GM12878 (cell line): ENCODE measurements at regions not wholly inside any gene's neighbourhood (a gene's known extent, or its start where the extent isn't known, plus 50 kb on each side); places are given as distances from the start of the nearest gene placed in this dataset.

ENCODE experiments used
- ATAC-seq: fragments of 200-7000 bp; cut with Tn5 transposase; 3 replicates; pipeline ENCODE4 v1.9.1; 2020; ENCODE audit warnings: mild to moderate bottlenecking, moderate library complexity
- BruUV-seq: library from RNA; stranded (reverse); fragments of 400-500 nt; replicated peaks from 2 replicates; lab custom pipeline; 2021; lab: Mats Ljungman, UMichigan
- CTCF ChIA-PET: fragments of 300-600 bp; sonication (Branson Sonifier 250); formaldehyde crosslinking; extraction: SDS; loops from one replicate; lab custom pipeline; 2021; ENCODE audit warnings: inconsistent platforms; lab: Yijun Ruan, JAX
- POLR2A ChIA-PET: fragments of 350-600 bp; formaldehyde crosslinking; extraction: SDS; loops from one replicate; lab custom pipeline; 2021; ENCODE audit warnings: inconsistent platforms; lab: Charles Lee
- RAD21 ChIA-PET: fragments of 300-600 bp; sonication (Branson Sonifier 250); formaldehyde crosslinking; loops from one replicate; lab custom pipeline; 2023; ENCODE audit warnings: antibody characterized with exemption; ENCODE audit not compliant: unreplicated experiment; lab: Charles Lee
- SMC1A ChIA-PET: fragments of 300-600 bp; sonication (Branson Sonifier 250); formaldehyde crosslinking; loops from one replicate; lab custom pipeline; 2023; ENCODE audit not compliant: unreplicated experiment, uncharacterized antibody; lab: Charles Lee
- DNase-seq: peaks from one replicate; pipeline ENCODE4 v3.0.0-alpha.2; 2011; ENCODE audit warnings: low read depth, low spot score
- FAIRE-seq: peaks from 3 replicates; lab custom pipeline; 2011; peaks lifted over from hg19 to GRCh38; lab: Jason Lieb, UNC
- H2AFZ ChIP-seq: 2 replicates; pipeline ENCODE4 v1.6.0; 2011; ENCODE audit warnings: low read depth, low read length, control low read depth; ENCODE audit not compliant: control insufficient read depth
- H3K27ac ChIP-seq: 2 replicates; pipeline ENCODE4 v1.5.1; 2011; ENCODE audit warnings: control low read depth; ENCODE audit not compliant: control insufficient read depth, insufficient read depth
- H3K27me3 ChIP-seq, 2 experiments: replicated peaks in 1 of 2; 2 replicates each; pipeline versions ENCODE4 v1.6.0 to v1.6.1; 2011; ENCODE audit warnings: low read length in 1 of 2; ENCODE audit not compliant: control insufficient read depth in 2 of 2, insufficient read depth in 2 of 2
- H3K36me3 ChIP-seq, 2 experiments: 2 replicates each; pipeline ENCODE4 v1.5.1; 2011; ENCODE audit warnings: low read length in 1 of 2; ENCODE audit not compliant: control insufficient read depth in 2 of 2, insufficient read depth in 2 of 2
- H3K4me1 ChIP-seq: 2 replicates; pipeline ENCODE4 v1.6.1; 2011; ENCODE audit warnings: mild to moderate bottlenecking, low read length, moderate library complexity, mixed read lengths; ENCODE audit not compliant: control insufficient read depth, insufficient read depth
- H3K4me2 ChIP-seq: 2 replicates; pipeline ENCODE4 v1.6.0; 2011; ENCODE audit warnings: control low read depth; ENCODE audit not compliant: control insufficient read depth, insufficient read depth
- H3K4me3 ChIP-seq: fragments of 200-600 bp; sonication (generic); 2 replicates; pipeline ENCODE4 v1.5.1; 2016
- H3K79me2 ChIP-seq: 2 replicates; pipeline ENCODE4 v1.6.0; 2011; ENCODE audit warnings: low read length; ENCODE audit not compliant: control insufficient read depth, insufficient read depth
- H3K9ac ChIP-seq: 2 replicates; pipeline ENCODE4 v1.8.0; 2011; ENCODE audit warnings: low read length, control low read depth, mixed read lengths; ENCODE audit not compliant: control insufficient read depth, insufficient read depth
- H3K9me3 ChIP-seq: replicated peaks from 3 replicates; pipeline ENCODE4 v1.5.1; 2011; ENCODE audit warnings: mild to moderate bottlenecking, low read length; ENCODE audit not compliant: control insufficient read depth, insufficient read depth
- H4K20me1 ChIP-seq: 2 replicates; pipeline ENCODE4 v1.6.0; 2011; ENCODE audit not compliant: control insufficient read depth, insufficient read depth
- ATF7 ChIP-seq: fragments of 450-650 bp; IDR thresholded peaks from 2 replicates; pipeline ENCODE4 v1.6.1; 2016; ENCODE audit warnings: low read depth, mild to moderate bottlenecking
- CEBPB ChIP-seq, 2 experiments: fragments of 150-350 bp in 1 of 2; IDR thresholded peaks; 2 replicates each; pipeline ENCODE4 v1.6.1; 2012 to 2014; ENCODE audit warnings: low read depth in 2 of 2, low read length in 2 of 2, borderline replicate concordance in 1 of 2, inconsistent platforms in 1 of 2
- EGR1 ChIP-seq, 2 experiments: IDR thresholded peaks; 1 replicate in 1 of 2; 2 replicates in 1 of 2; pipeline ENCODE4 v1.6.1; 2011 to 2012; ENCODE audit warnings: low read depth in 2 of 2, low read length in 2 of 2, borderline replicate concordance in 1 of 2, mild to moderate bottlenecking in 1 of 2, moderate library complexity in 1 of 2
- EP300 ChIP-seq, 2 experiments: fragments of 150-350 bp in 1 of 2; IDR thresholded peaks; 2 replicates each; pipeline ENCODE4 v1.6.1; 2011 to 2012; ENCODE audit warnings: low read depth in 2 of 2, low read length in 2 of 2, borderline replicate concordance in 1 of 2, improper control_type of control experiment in 1 of 2, inconsistent platforms in 1 of 2; ENCODE audit not compliant: control insufficient read depth in 1 of 2
- HDAC2 ChIP-seq: fragments of 200-600 bp; sonication (generic); IDR thresholded peaks from 2 replicates; pipeline ENCODE4 v1.6.1; 2017
- IKZF1 ChIP-seq: fragments of 450-650 bp; conservative IDR thresholded peaks from 2 replicates; pipeline ENCODE4 v1.6.1; 2017; ENCODE audit warnings: antibody characterized with exemption, mild to moderate bottlenecking
- RELA ChIP-seq: fragments of 450-650 bp; IDR thresholded peaks from 2 replicates; pipeline ENCODE4 v1.8.0; 2014; ENCODE audit warnings: borderline replicate concordance; ENCODE audit not compliant: partially characterized antibody
- ZNF384 ChIP-seq: IDR thresholded peaks from 2 replicates; pipeline ENCODE4 v1.6.1; 2012; ENCODE audit warnings: low read depth, mild to moderate bottlenecking, low read length, improper control_type of control experiment, borderline replicate concordance
- ZSCAN29 ChIP-seq: fragments of 450-650 bp; IDR thresholded peaks from 2 replicates; pipeline ENCODE4 v1.6.1; 2017; ENCODE audit warnings: mild to moderate bottlenecking, moderate library complexity
- WGBS: methylation state at CpG from one replicate; pipeline ENCODE4 v1.1.6; 2016; ENCODE audit warnings: low lambda C conversion rate; ENCODE audit not compliant: insufficient replicate concordance, insufficient coverage; ENCODE audit errors: missing lambda C conversion rate; 5-methylcytosine and 5-hydroxymethylcytosine counted together
- in situ Hi-C: fragments of 300-500 bp; cut with MboI; formaldehyde crosslinking; loops from 9 replicates; pipeline ENCODE4 v1.14.3; 2018; ENCODE audit warnings: mixed read lengths
- intact Hi-C: fragments of 100-400 bp; cut with micrococcal nuclease; formaldehyde crosslinking; loops from one replicate; pipeline ENCODE4 v1.14.2; 2022; ENCODE audit not compliant: unreplicated experiment

GRCh38 chr18:71040161-71040560 lies 751.3 kb downstream of the SOCS6 start:
- BruUV-seq, result no TSS peak
- no peaks in the 10 kb centered on the region for H3K79me2 ChIP-seq
- no peak overlapping the region for H2AFZ ChIP-seq
- H3K36me3 ChIP-seq, result no peaks in the 10 kb centered on the region
- H3K27me3 ChIP-seq, result no peaks in the 10 kb centered on the region
- H3K27ac ChIP-seq, result no peak overlapping the region
- no peak overlapping the region for H3K4me3 ChIP-seq
- ChIA-PET CTCF (interaction anchor here (1.3 kb wide), 1 partner anchor 16 kb away, joined by 3 read pairs; no protein-coding TSS in a partner anchor), POLR2A (no interaction called here), SMC1A (interaction anchor here (0.9 to 1.2 kb wide), 3 partner anchors 10 to 30 kb away, joined by 3 read pairs; no protein-coding TSS in a partner anchor), RAD21 (interaction anchor here (0.8 to 1.0 kb wide), 2 partner anchors 31 to 38 kb away, joined by 3 read pairs; no protein-coding TSS in a partner anchor)
- in situ Hi-C loops, result no loop called here
- H3K9ac ChIP-seq, result no peak overlapping the region
- FAIRE-seq (no peak), DNase-seq (no peak), ATAC-seq (no peak)
- no peak overlapping the region for H3K4me2 ChIP-seq
- intact Hi-C loops, result no loop called here
- H3K4me1 ChIP-seq, result no peaks in the 10 kb centered on the region
- H4K20me1 ChIP-seq, result no peaks in the 10 kb centered on the region
- TF ChIP-seq ZNF384 (no peak), CEBPB (IDR thresholded peaks at IDR 0.05; ENCODE audit: borderline replicate concordance in 1 of 2, low read depth in 2 of 2, low read length in 2 of 2) (no peak), ATF7 (no peak), EGR1 (IDR thresholded peaks at IDR 0.05; ENCODE audit: borderline replicate concordance in 1 of 2, low read depth in 2 of 2, low read length in 2 of 2) (no peak), EP300 (IDR thresholded peaks at IDR 0.05; ENCODE audit: borderline replicate concordance in 1 of 2, control insufficient read depth in 1 of 2, low read depth in 2 of 2, low read length in 2 of 2) (no peak), IKZF1 (no peak), HDAC2 (no peak), RELA (no peak), ZSCAN29 (no peak)
- WGBS, result 41% methylated on average over 4 of the region's 4 CpGs
- H3K9me3 ChIP-seq, result no peaks in the 10 kb centered on the region
